Gastroesophageal sphincter (tissue), 3 donors: ENCODE measurements at regions not wholly inside any gene's neighbourhood (a gene's known extent, or its start where the extent isn't known, plus 50 kb on each side); places are given as distances from the start of the nearest gene placed in this dataset.

Experiments
- CTCF ChIP-seq, 4 experiments: fragments of 200-600 bp in 2 of 4; fragments of 450-650 bp in 2 of 4; sonication (generic) in 1 of 4; IDR thresholded peaks; one replicate each; pipeline ENCODE4 v1.5.1; 2017 to 2019; ENCODE audit warnings: antibody characterized with exemption in 4 of 4, mild to moderate bottlenecking in 2 of 4, moderate library complexity in 2 of 4
- POLR2A ChIP-seq, 2 donors: fragments of 450-650 bp; IDR thresholded peaks; one replicate each; pipeline ENCODE4 v1.6.1; 2017; ENCODE audit warnings: antibody characterized with exemption in 2 of 2, mild to moderate bottlenecking in 2 of 2, moderate library complexity in 1 of 2
- POLR2AphosphoS5 ChIP-seq: sonication (generic); formaldehyde crosslinking; IDR thresholded peaks from one replicate; pipeline ENCODE4 v1.6.1; 2017; ENCODE audit warnings: antibody characterized with exemption

GRCh38 chr20:57780906-57781305, 71.1 kb upstream of the PMEPA1 start:
- TF ChIP-seq CTCF (IDR thresholded peaks at IDR 0.05) = no peak
- no peak for TF ChIP-seq POLR2A (IDR thresholded peaks at IDR 0.05)
- no peak for TF ChIP-seq POLR2AphosphoS5
